Natural killer cell treated with Interleukin-12 subunit alpha and Interleukin-12 subunit beta and Interleukin-15 and Interleukin-18, amount 100 ng/mL, for 72 hours (primary cell): ENCODE measurements at regions not wholly inside any gene's neighbourhood (a gene's known extent, or its start where the extent isn't known, plus 50 kb on each side); places are given as distances from the start of the nearest gene placed in this dataset.
A peak's percentile ranks its signal among the peaks of the same experiment; 100 is the strongest.
"Not testable (repeated sequence)": the region's sequence is repeated elsewhere in the genome, so short reads cannot be mapped to it uniquely, and the experiment has no call there.

Experiments used
- ATAC-seq, 2 donors: fragments of 150-1000 bp; cut with Tn5 transposase in 1 of 2; sonication (Bioruptor Pico), chemical (Tn5 transposase) in 1 of 2; 2 replicates each; pipeline ENCODE4 v1.10.0; 2021
- DNase-seq: peaks from one replicate; pipeline ENCODE4 v3.0.0; 2022; ENCODE audit warnings: low spot score
- H3K27ac Mint-ChIP-seq, 2 donors: 1 replicate in 1 of 2; 2 replicates in 1 of 2; pipeline ENCODE4 v1.8.0; 2022; ENCODE audit warnings: mixed read lengths in 2 of 2, mild to moderate bottlenecking in 1 of 2, moderate library complexity in 1 of 2
- H3K27me3 Mint-ChIP-seq, 2 donors: 1 replicate in 1 of 2; 2 replicates in 1 of 2; pipeline ENCODE4 v1.8.0; 2022; ENCODE audit warnings: mixed read lengths in 2 of 2
- H3K36me3 Mint-ChIP-seq: one replicate; pipeline ENCODE4 v1.8.0; 2022; ENCODE audit warnings: mixed read lengths
- H3K4me1 Mint-ChIP-seq, 2 donors: 1 replicate in 1 of 2; 2 replicates in 1 of 2; pipeline ENCODE4 v1.8.0; 2022; ENCODE audit warnings: low read depth in 2 of 2, mixed read lengths in 2 of 2, mild to moderate bottlenecking in 1 of 2
- H3K4me3 Mint-ChIP-seq: one replicate; pipeline ENCODE4 v1.8.0; 2022; ENCODE audit warnings: mixed read lengths
- H3K9me3 Mint-ChIP-seq: 2 replicates; pipeline ENCODE4 v1.8.0; 2022; ENCODE audit warnings: mixed read lengths

- H3K9me3 Mint-ChIP-seq = no peaks in the 10 kb centered on the region
- peaks cover 0 to 16% of the 10 kb centered on the region in 2 donors for H3K4me1 Mint-ChIP-seq
- H3K4me3 Mint-ChIP-seq = no peak overlapping the region
- ATAC-seq = peak; percentile 59 to 68
- no peaks in the 10 kb centered on the region for H3K36me3 Mint-ChIP-seq
- no peak for DNase-seq
- H3K27ac Mint-ChIP-seq = no peak overlapping the region
- no peaks in the 10 kb centered on the region for H3K27me3 Mint-ChIP-seq
Observed at GRCh38 chr6:111925296-111925695, 52.0 kb upstream of the FYN start.

- no peaks in the 10 kb centered on the region for H3K27me3 Mint-ChIP-seq
- ATAC-seq (no peak), DNase-seq (no peak)
- H3K4me1 Mint-ChIP-seq = peaks cover 0 to 15% of the 10 kb centered on the region in 2 donors
- H3K27ac Mint-ChIP-seq = peak overlapping the region in 1 of 2 donors; percentile 21
- peaks cover 4% of the 10 kb centered on the region for H3K9me3 Mint-ChIP-seq
- no peak overlapping the region for H3K4me3 Mint-ChIP-seq
- H3K36me3 Mint-ChIP-seq = peaks cover 5% of the 10 kb centered on the region
Observed at GRCh38 chr6:111926731-111927302, 53.6 kb upstream of the FYN start.

- H3K4me1 Mint-ChIP-seq = peaks cover 0 to 15% of the 10 kb centered on the region in 2 donors
- peaks cover 9% of the 10 kb centered on the region for H3K9me3 Mint-ChIP-seq
- DNase-seq (no peak), ATAC-seq (no peak)
- no peaks in the 10 kb centered on the region for H3K27me3 Mint-ChIP-seq
- H3K36me3 Mint-ChIP-seq = peaks cover 10% of the 10 kb centered on the region
- H3K4me3 Mint-ChIP-seq = no peak overlapping the region
- peak overlapping the region in 1 of 2 donors; percentile 21 for H3K27ac Mint-ChIP-seq
Observed at GRCh38 chr6:111927321-111927720, 54.1 kb upstream of the FYN start.

DNA sequence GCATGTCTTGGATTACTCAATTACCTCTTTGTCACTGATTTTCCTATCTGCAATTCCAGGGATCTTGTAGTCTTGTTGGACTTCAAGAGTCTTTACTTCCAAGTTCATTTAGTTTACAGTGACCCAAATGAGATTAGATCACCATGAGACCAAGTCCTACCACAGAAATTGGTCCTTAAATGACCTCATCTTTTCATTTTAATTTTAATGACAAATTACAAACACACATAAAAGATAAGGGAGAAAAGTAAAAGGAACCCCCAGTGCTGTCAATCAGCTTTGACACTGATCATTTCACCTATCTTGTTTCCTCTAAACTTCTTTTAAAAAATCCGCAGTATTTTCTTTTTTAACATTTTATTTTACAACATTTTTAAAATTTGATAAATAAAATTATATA, 54.9 kb upstream of the FYN start:
- DNase-seq (no peak), ATAC-seq (no peak)
- peaks cover 17% of the 10 kb centered on the region for H3K36me3 Mint-ChIP-seq
- no peak overlapping the region for H3K4me3 Mint-ChIP-seq
- peaks cover 0 to 12% of the 10 kb centered on the region in 2 donors for H3K4me1 Mint-ChIP-seq
- no peak overlapping the region for H3K27ac Mint-ChIP-seq
- H3K27me3 Mint-ChIP-seq = no peaks in the 10 kb centered on the region
- H3K9me3 Mint-ChIP-seq = peaks cover 14% of the 10 kb centered on the region

GRCh38 chr6:111934611-111935010, 61.4 kb upstream of the FYN start:
- DNase-seq, H3K4me1 Mint-ChIP-seq, ATAC-seq, H3K27ac Mint-ChIP-seq, H3K4me3 Mint-ChIP-seq, H3K27me3 Mint-ChIP-seq: not testable (repeated sequence)
- Mint-ChIP-seq H3K9me3 (peaks cover 19% of the 10 kb centered on the region), H3K36me3 (peaks cover 23% of the 10 kb centered on the region)

DNA sequence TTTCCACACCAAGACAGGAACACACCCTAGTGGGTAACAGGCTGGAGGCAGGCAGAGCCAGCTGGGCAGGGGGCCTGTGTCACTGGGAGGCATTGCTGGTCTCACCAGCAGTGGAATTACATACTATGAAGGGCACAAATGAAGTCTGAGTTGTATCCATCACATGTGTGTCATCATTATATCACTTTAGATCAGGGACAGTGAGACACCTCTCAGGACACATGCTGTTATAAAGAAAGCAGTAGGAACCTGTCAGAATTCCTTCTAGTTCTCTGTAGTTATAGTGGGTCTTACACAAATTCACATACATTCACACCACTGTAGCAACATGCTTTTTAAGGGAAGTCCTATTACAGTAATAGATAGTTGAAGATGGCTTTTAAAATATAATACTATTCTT, 63.5 kb upstream of the FYN start:
- ATAC-seq = no peak
- Mint-ChIP-seq H3K27me3 (peaks cover 0 to 2% of the 10 kb centered on the region in 2 donors), H3K27ac (peak overlapping the region in 1 of 2 donors; percentile 47), H3K4me1 (peaks cover 8 to 10% of the 10 kb centered on the region in 2 donors), H3K4me3 (no peak overlapping the region), H3K36me3 (peaks cover 20% of the 10 kb centered on the region), H3K9me3 (peaks cover 16% of the 10 kb centered on the region)
- no peak for DNase-seq

- Mint-ChIP-seq H3K36me3 (peaks cover 5% of the 10 kb centered on the region), H3K27ac (no peak overlapping the region), H3K4me3 (no peak overlapping the region), H3K4me1 (peaks cover 12 to 17% of the 10 kb centered on the region in 2 donors), H3K9me3 (peaks cover under 1% of the 10 kb centered on the region), H3K27me3 (peaks cover 0 to 2% of the 10 kb centered on the region in 2 donors)
- ATAC-seq (no peak), DNase-seq (no peak)
Observed at GRCh38 chr6:111938710-111939109, 65.5 kb upstream of the FYN start.

- Mint-ChIP-seq H3K4me1 (peaks cover 12 to 22% of the 10 kb centered on the region in 2 donors), H3K9me3 (no peaks in the 10 kb centered on the region), H3K36me3 (peaks cover 4% of the 10 kb centered on the region), H3K27ac (peak overlapping the region in 1 of 2 donors; percentile 33), H3K27me3 (peaks cover 0 to 2% of the 10 kb centered on the region in 2 donors), H3K4me3 (no peak overlapping the region)
- DNase-seq (no peak), ATAC-seq (no peak)
Observed at GRCh38 chr6:111939902-111940301, 66.7 kb upstream of the FYN start.

GRCh38 chr6:111940801-111941200, 67.5 kb upstream of the FYN start:
- ATAC-seq (no peak), DNase-seq (no peak)
- Mint-ChIP-seq H3K4me1 (peaks cover 12 to 21% of the 10 kb centered on the region in 2 donors), H3K4me3 (no peak overlapping the region), H3K9me3 (no peaks in the 10 kb centered on the region), H3K27me3 (peaks cover 0 to 1% of the 10 kb centered on the region in 2 donors), H3K27ac (peak overlapping the region in 1 of 2 donors; percentile 33), H3K36me3 (peaks cover 4% of the 10 kb centered on the region)

- Mint-ChIP-seq H3K9me3 (no peaks in the 10 kb centered on the region), H3K27ac (peak overlapping the region in 1 of 2 donors; percentile 0), H3K36me3 (peaks cover 4% of the 10 kb centered on the region), H3K27me3 (no peaks in the 10 kb centered on the region), H3K4me1 (peaks cover 12 to 20% of the 10 kb centered on the region in 2 donors), H3K4me3 (no peak overlapping the region)
- no peak for DNase-seq
- no peak for ATAC-seq
Observed at GRCh38 chr6:111941686-111942330, 68.6 kb upstream of the FYN start.

GRCh38 chr6:111942561-111942960, 69.3 kb upstream of the FYN start:
- Mint-ChIP-seq H3K27ac (peak overlapping the region in 1 of 2 donors; percentile 5), H3K27me3 (no peaks in the 10 kb centered on the region), H3K4me3 (no peak overlapping the region), H3K9me3 (no peaks in the 10 kb centered on the region), H3K36me3 (peaks cover 4% of the 10 kb centered on the region), H3K4me1 (peaks cover 12 to 20% of the 10 kb centered on the region in 2 donors)
- DNase-seq (no peak), ATAC-seq (no peak)

GRCh38 chr6:111943266-111943665, 70.0 kb upstream of the FYN start:
- Mint-ChIP-seq H3K4me3 (no peak overlapping the region), H3K27me3 (no peaks in the 10 kb centered on the region), H3K27ac (peak overlapping the region in 1 of 2 donors; percentile 5), H3K36me3 (peaks cover 4% of the 10 kb centered on the region), H3K9me3 (no peaks in the 10 kb centered on the region), H3K4me1 (peaks cover 12 to 17% of the 10 kb centered on the region in 2 donors)
- ATAC-seq (no peak), DNase-seq (no peak)

DNA sequence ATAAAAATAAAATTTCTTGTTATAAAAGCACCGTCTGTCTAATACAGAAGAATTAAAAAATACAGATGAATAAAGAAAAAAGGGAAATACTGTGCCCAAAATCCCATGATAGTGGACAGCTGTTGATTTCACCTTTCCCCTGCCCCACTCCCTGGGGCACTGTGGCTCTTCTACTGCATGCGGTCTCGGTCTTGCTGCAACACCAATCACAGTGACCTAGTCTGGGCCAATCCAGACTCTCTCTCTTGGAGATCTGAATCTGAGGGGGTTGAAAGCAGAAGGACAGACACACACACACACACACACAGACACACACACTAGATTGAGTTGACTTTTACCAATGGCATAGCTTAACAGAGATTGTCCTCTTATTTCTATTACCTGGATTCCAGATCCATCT, 70.5 kb upstream of the FYN start:
- DNase-seq (no peak), ATAC-seq (no peak)
- Mint-ChIP-seq H3K27me3 (no peaks in the 10 kb centered on the region), H3K4me1 (peaks cover 12 to 17% of the 10 kb centered on the region in 2 donors), H3K9me3 (no peaks in the 10 kb centered on the region), H3K36me3 (peaks cover 4% of the 10 kb centered on the region), H3K4me3 (no peak overlapping the region), H3K27ac (no peak overlapping the region)

DNA sequence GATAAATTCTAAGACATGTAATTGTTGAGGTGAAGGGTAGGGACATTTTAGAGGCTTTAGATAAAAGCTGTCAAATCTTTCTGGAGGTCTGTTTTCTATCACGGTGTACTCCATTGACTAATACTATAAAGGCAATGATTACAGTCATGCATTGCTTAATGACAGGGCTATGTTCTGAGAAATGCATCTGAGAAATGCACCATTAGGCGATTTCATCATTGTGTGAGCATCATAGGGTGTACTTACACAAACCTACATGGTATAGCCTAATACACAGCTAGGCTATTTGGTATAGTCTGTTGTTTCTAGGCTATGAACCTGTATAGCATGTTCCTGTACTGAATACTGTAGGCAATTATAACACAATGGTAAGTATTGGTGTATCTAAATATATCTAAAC, 71.3 kb upstream of the FYN start:
- peak overlapping the region in 1 of 2 donors; percentile 59 for H3K27ac Mint-ChIP-seq

More for the DNA sequence above, 71.3 kb upstream of the FYN start:
- no peaks in the 10 kb centered on the region for H3K9me3 Mint-ChIP-seq
- no peak overlapping the region for H3K4me3 Mint-ChIP-seq
- H3K27me3 Mint-ChIP-seq = no peaks in the 10 kb centered on the region
- H3K4me1 Mint-ChIP-seq = peaks cover 12 to 17% of the 10 kb centered on the region in 2 donors
- H3K36me3 Mint-ChIP-seq = peaks cover 4% of the 10 kb centered on the region
- ATAC-seq (peak in 1 of 2 donors; percentile 15), DNase-seq (no peak)
